ENCODE measurements at regions not wholly inside any gene's neighbourhood (a gene's known extent, or its start where the extent isn't known, plus 50 kb on each side); places are given as distances from the start of the nearest gene placed in this dataset.

- no peak overlapping the region for H3K4me3 ChIP-seq (ENCODE audit: low read depth, low read length)
- TF ChIP-seq, protein P1, sequence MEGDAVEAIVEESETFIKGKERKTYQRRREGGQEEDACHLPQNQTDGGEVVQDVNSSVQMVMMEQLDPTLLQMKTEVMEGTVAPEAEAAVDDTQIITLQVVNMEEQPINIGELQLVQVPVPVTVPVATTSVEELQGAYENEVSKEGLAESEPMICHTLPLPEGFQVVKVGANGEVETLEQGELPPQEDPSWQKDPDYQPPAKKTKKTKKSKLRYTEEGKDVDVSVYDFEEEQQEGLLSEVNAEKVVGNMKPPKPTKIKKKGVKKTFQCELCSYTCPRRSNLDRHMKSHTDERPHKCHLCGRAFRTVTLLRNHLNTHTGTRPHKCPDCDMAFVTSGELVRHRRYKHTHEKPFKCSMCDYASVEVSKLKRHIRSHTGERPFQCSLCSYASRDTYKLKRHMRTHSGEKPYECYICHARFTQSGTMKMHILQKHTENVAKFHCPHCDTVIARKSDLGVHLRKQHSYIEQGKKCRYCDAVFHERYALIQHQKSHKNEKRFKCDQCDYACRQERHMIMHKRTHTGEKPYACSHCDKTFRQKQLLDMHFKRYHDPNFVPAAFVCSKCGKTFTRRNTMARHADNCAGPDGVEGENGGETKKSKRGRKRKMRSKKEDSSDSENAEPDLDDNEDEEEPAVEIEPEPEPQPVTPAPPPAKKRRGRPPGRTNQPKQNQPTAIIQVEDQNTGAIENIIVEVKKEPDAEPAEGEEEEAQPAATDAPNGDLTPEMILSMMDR (IDR thresholded peaks at IDR 0.05; ENCODE audit: low read depth, low read length) = no peak
- no peaks in the 10 kb centered on the region for H3K27me3 ChIP-seq (ENCODE audit: control insufficient read depth, insufficient read depth, low read length)
- DNase-seq (ENCODE audit: low read depth, low spot score) = no peak
- CTCF ChIA-PET = no interaction called here
- no peak overlapping the region for H3K27ac ChIP-seq (ENCODE audit: low read depth, low read length)
- H3K9me3 ChIP-seq (ENCODE audit: control insufficient read depth, insufficient read depth, low read length) = no peaks in the 10 kb centered on the region
- POLR2A ChIA-PET = no interaction called here
These were observed 222.0 kb upstream of the DPPA4 start for GRCh38 chr3:109559389-109559788.

- Histone ChIP-seq H3K9me3 (ENCODE audit: control insufficient read depth, insufficient read depth, low read length) (no peaks in the 10 kb centered on the region), H3K4me3 (ENCODE audit: low read depth, low read length) (no peak overlapping the region), H3K27ac (ENCODE audit: low read depth, low read length) (no peak overlapping the region), H3K27me3 (ENCODE audit: control insufficient read depth, insufficient read depth, low read length) (no peaks in the 10 kb centered on the region)
- DNase-seq (ENCODE audit: low read depth, low spot score) = no peak
- TF ChIP-seq, protein P1 (IDR thresholded peaks at IDR 0.05; ENCODE audit: low read depth, low read length) = no peak
- POLR2A ChIA-PET = no interaction called here
- CTCF ChIA-PET = no interaction called here
These were observed 225.8 kb upstream of the DPPA4 start for GRCh38 chr3:109563149-109563548.

DNA sequence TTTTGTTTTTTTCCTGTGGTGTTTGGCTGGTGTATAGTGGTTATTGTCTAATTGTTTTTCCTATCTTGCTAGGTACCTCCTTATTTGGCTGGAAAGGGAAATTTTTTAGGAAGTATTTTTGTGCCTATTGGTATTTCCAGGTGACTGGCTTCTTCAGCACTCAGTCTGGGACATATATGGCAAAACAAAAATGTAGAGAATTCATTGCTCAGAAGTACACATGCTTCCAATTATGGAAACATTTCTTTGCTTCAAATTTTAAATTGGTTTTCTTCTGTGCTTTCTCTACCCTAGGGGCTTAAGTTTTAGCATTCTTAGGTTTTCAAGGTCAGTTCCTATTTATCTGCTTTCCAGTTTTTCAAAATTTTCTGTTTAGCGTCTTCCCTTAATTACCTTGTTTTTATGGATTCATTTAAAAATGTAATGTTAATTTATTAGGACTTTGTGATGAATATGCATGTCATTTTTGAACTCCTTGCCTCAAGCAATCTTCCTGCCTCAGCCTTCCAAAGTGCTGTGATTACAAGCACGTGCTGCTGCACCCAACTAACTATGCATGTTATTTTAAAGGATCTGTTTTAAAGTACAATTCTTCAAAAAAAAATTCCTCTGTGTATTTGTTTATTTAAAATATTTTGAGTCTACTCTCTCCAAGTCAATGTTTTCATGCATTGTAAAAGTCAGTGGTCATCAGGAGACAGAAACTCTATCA, 231.9 kb upstream of the DPPA4 start:
- Histone ChIP-seq H3K27ac (ENCODE audit: low read depth, low read length) (no peak overlapping the region), H3K9me3 (ENCODE audit: control insufficient read depth, insufficient read depth, low read length) (no peaks in the 10 kb centered on the region)

DNA sequence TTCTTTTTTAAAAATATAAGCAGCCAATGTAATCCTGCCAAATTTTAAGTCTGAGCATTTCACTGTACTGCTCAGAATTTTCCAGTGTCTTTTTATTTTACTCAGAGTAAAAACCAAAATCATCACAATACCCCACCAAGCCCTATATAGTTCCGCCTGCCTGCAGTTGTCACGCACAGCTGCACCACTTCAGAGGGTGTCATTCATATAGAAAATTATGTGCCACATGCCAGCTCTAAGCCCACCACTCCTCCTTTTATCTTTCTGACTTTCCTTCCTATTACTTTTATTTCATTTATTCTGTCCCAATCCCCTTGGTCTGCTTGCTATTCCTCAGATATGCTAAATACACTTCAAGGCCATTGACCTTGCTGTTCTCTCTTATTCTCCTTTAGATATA, 233.1 kb upstream of the DPPA4 start:
- no peak for DNase-seq (ENCODE audit: low read depth, low spot score)
- CTCF ChIA-PET = no interaction called here
- POLR2A ChIA-PET = no interaction called here
- Histone ChIP-seq H3K27me3 (ENCODE audit: control insufficient read depth, insufficient read depth, low read length) (no peaks in the 10 kb centered on the region), H3K27ac (ENCODE audit: low read depth, low read length) (no peak overlapping the region), H3K9me3 (ENCODE audit: control insufficient read depth, insufficient read depth, low read length) (no peaks in the 10 kb centered on the region), H3K4me3 (ENCODE audit: low read depth, low read length) (no peak overlapping the region)
- TF ChIP-seq, protein P1 (IDR thresholded peaks at IDR 0.05; ENCODE audit: low read depth, low read length) = no peak

More for the DNA sequence above, 231.9 kb upstream of the DPPA4 start:
- TF ChIP-seq, protein P1 (IDR thresholded peaks at IDR 0.05; ENCODE audit: low read depth, low read length) = no peak
- H3K4me3 ChIP-seq (ENCODE audit: low read depth, low read length) = no peak overlapping the region
- POLR2A ChIA-PET = no interaction called here
- H3K27me3 ChIP-seq (ENCODE audit: control insufficient read depth, insufficient read depth, low read length) = no peaks in the 10 kb centered on the region
- DNase-seq (ENCODE audit: low read depth, low spot score) = no peak
- CTCF ChIA-PET = no interaction called here

- no peak for DNase-seq (ENCODE audit: low read depth, low spot score)
- ChIA-PET POLR2A (no interaction called here), CTCF (no interaction called here)
- no peak overlapping the region for H3K4me3 ChIP-seq (ENCODE audit: low read depth, low read length)
- H3K9me3 ChIP-seq (ENCODE audit: control insufficient read depth, insufficient read depth, low read length) = no peaks in the 10 kb centered on the region
- no peak overlapping the region for H3K27ac ChIP-seq (ENCODE audit: low read depth, low read length)
- TF ChIP-seq, protein P1 (IDR thresholded peaks at IDR 0.05; ENCODE audit: low read depth, low read length) = no peak
- no peaks in the 10 kb centered on the region for H3K27me3 ChIP-seq (ENCODE audit: control insufficient read depth, insufficient read depth, low read length)
These were observed 235.0 kb upstream of the DPPA4 start for GRCh38 chr3:109572301-109572700.

Measured in AG04450 (cell line).